Neural cell (in vitro differentiated cells): ENCODE measurements at regions not wholly inside any gene's neighbourhood (a gene's known extent, or its start where the extent isn't known, plus 50 kb on each side); places are given as distances from the start of the nearest gene placed in this dataset.

ENCODE experiments used
- H2AFZ ChIP-seq: fragments of 200-600, 300-800 bp; sonication (generic), shearing (Covaris generic); 2 replicates; pipeline ENCODE4 v1.6.0; 2014; ENCODE audit warnings: low read depth, mild to moderate bottlenecking, antibody characterized with exemption, low read length, moderate library complexity
- H3F3A ChIP-seq: fragments of 200-600 bp; shearing (Covaris generic); 2 replicates; pipeline ENCODE4 v1.6.1; 2016; ENCODE audit warnings: mild to moderate bottlenecking, moderate library complexity, mixed read lengths, antibody characterized with exemption, low read length; ENCODE audit not compliant: insufficient read depth, poor library complexity, severe bottlenecking
- H3K27ac ChIP-seq: fragments of 200-600, 300-800 bp; sonication (generic), shearing (Covaris generic); 2 replicates; pipeline ENCODE4 v1.5.1; 2014; ENCODE audit warnings: mild to moderate bottlenecking, low read length, moderate library complexity
- H3K27me3 ChIP-seq: fragments of 300-800, 200-600 bp; sonication (generic), shearing (Covaris generic); 2 replicates; pipeline ENCODE4 v1.6.0; 2014; ENCODE audit warnings: mild to moderate bottlenecking, low read depth, low read length, moderate library complexity; ENCODE audit not compliant: insufficient read depth
- H3K36me3 ChIP-seq: fragments of 300-800, 200-600 bp; sonication (generic), shearing (Covaris generic); 2 replicates; pipeline ENCODE4 v1.5.1; 2014; ENCODE audit warnings: mild to moderate bottlenecking, antibody characterized with exemption, low read length, moderate library complexity; ENCODE audit not compliant: insufficient read depth
- H3K4me2 ChIP-seq: fragments of 300-800, 200-600 bp; sonication (generic), shearing (Covaris generic); 2 replicates; pipeline ENCODE4 v1.6.0; 2014; ENCODE audit warnings: mild to moderate bottlenecking, low read length
- H3K4me3 ChIP-seq: fragments of 300-800, 200-600 bp; sonication (generic), shearing (Covaris generic); 2 replicates; pipeline ENCODE4 v1.5.1; 2014; ENCODE audit warnings: mild to moderate bottlenecking, low read length, moderate library complexity
- H3K79me2 ChIP-seq: fragments of 200-600 bp; shearing (Covaris generic); replicated peaks from 2 replicates; pipeline ENCODE4 v1.6.0; 2014; ENCODE audit warnings: mild to moderate bottlenecking, low read length, moderate library complexity; ENCODE audit not compliant: insufficient read depth
- H3K9ac ChIP-seq: fragments of 300-800, 200-600 bp; sonication (generic), shearing (Covaris generic); 2 replicates; pipeline ENCODE4 v1.6.1; 2016; ENCODE audit warnings: mild to moderate bottlenecking, low read length, mixed read lengths
- H3K9me2 ChIP-seq: fragments of 200-600 bp; shearing (Covaris generic); 2 replicates; pipeline ENCODE4 v1.6.1; 2016; ENCODE audit warnings: mild to moderate bottlenecking, low read length, mixed read lengths; ENCODE audit not compliant: insufficient read depth
- H3K9me3 ChIP-seq: fragments of 200-600, 300-800 bp; sonication (generic), shearing (Covaris generic); 2 replicates; pipeline ENCODE4 v1.6.1; 2016; ENCODE audit warnings: mild to moderate bottlenecking, mixed run types, low read length, moderate library complexity, mixed read lengths
- H4K20me1 ChIP-seq: fragments of 200-600 bp; shearing (Covaris generic); 2 replicates; pipeline ENCODE4 v1.6.1; 2016; ENCODE audit warnings: mild to moderate bottlenecking, mixed run types; ENCODE audit not compliant: insufficient read depth
- CTCF ChIP-seq: fragments of 450-650 bp; IDR thresholded peaks from 2 replicates; pipeline ENCODE4 v1.5.1; 2014; ENCODE audit warnings: antibody characterized with exemption, mild to moderate bottlenecking, moderate library complexity; ENCODE audit not compliant: poor library complexity, severe bottlenecking
- EP300 ChIP-seq: fragments of 450-650 bp; conservative IDR thresholded peaks from 2 replicates; pipeline ENCODE4 v1.6.1; 2014; ENCODE audit warnings: antibody characterized with exemption, mild to moderate bottlenecking, moderate library complexity; ENCODE audit not compliant: poor library complexity, severe bottlenecking
- EZH2 ChIP-seq: fragments of 200-600, 300-800 bp; shearing (Covaris generic), sonication (generic); IDR thresholded peaks from 2 replicates; pipeline ENCODE4 v1.6.1; 2014; ENCODE audit warnings: antibody characterized with exemption, low read length, borderline replicate concordance, mild to moderate bottlenecking; ENCODE audit not compliant: insufficient read depth, poor library complexity, severe bottlenecking
- MXI1 ChIP-seq: fragments of 450-650 bp; conservative IDR thresholded peaks from 2 replicates; pipeline ENCODE4 v1.6.1; 2014; ENCODE audit warnings: antibody characterized with exemption, mild to moderate bottlenecking; ENCODE audit not compliant: poor library complexity, severe bottlenecking
- RAD21 ChIP-seq: fragments of 450-650 bp; conservative IDR thresholded peaks from 2 replicates; pipeline ENCODE4 v1.6.1; 2014; ENCODE audit warnings: antibody characterized with exemption, mild to moderate bottlenecking, moderate library complexity
- REST ChIP-seq: IDR thresholded peaks from 2 replicates; pipeline ENCODE4 v1.6.1; 2012; ENCODE audit warnings: borderline replicate concordance
- TAF1 ChIP-seq: IDR thresholded peaks from 2 replicates; pipeline ENCODE4 v1.6.1; 2012; ENCODE audit warnings: low read depth

- no peak overlapping the region for H3K9ac ChIP-seq
- no peaks in the 10 kb centered on the region for H3K9me3 ChIP-seq
- H3K27me3 ChIP-seq, result peaks cover 13% of the 10 kb centered on the region
- no peak overlapping the region for H2AFZ ChIP-seq
- H3K4me3 ChIP-seq, result no peak overlapping the region
- no peaks in the 10 kb centered on the region for H3K36me3 ChIP-seq
- H3K9me2 ChIP-seq, result no peaks in the 10 kb centered on the region
- no peak for TF ChIP-seq TAF1
- no peak for TF ChIP-seq RAD21
- TF ChIP-seq EP300, result no peak
- TF ChIP-seq CTCF, result no peak
- TF ChIP-seq REST, result no peak
- no peak for TF ChIP-seq EZH2
- H3K4me2 ChIP-seq, result no peak overlapping the region
- no peaks in the 10 kb centered on the region for H4K20me1 ChIP-seq
- no peaks in the 10 kb centered on the region for H3F3A ChIP-seq
- no peak overlapping the region for H3K27ac ChIP-seq
- H3K79me2 ChIP-seq, result no peaks in the 10 kb centered on the region
Observed at GRCh38 chr12:105823810-105824209, 314.9 kb downstream of the NUAK1 start.

- no peak overlapping the region for H3K27ac ChIP-seq
- no peak overlapping the region for H2AFZ ChIP-seq
Observed at GRCh38 chr12:105825141-105825540, 313.6 kb downstream of the NUAK1 start.

More at GRCh38 chr12:105825141-105825540, 313.6 kb downstream of the NUAK1 start:
- H3K9ac ChIP-seq, result no peak overlapping the region
- no peaks in the 10 kb centered on the region for H3K9me3 ChIP-seq
- H3K9me2 ChIP-seq, result no peaks in the 10 kb centered on the region
- H3F3A ChIP-seq, result no peaks in the 10 kb centered on the region
- peaks cover 13% of the 10 kb centered on the region for H3K27me3 ChIP-seq
- no peaks in the 10 kb centered on the region for H3K36me3 ChIP-seq
- H4K20me1 ChIP-seq, result no peaks in the 10 kb centered on the region
- no peak overlapping the region for H3K4me2 ChIP-seq
- H3K4me3 ChIP-seq, result no peak overlapping the region
- no peak for TF ChIP-seq RAD21
- no peak for TF ChIP-seq CTCF
- no peak for TF ChIP-seq EZH2
- TF ChIP-seq REST, result no peak
- TF ChIP-seq MXI1, result no peak
- H3K79me2 ChIP-seq, result no peaks in the 10 kb centered on the region
